ENCODE measurements at regions not wholly inside any gene's neighbourhood (a gene's known extent, or its start where the extent isn't known, plus 50 kb on each side); places are given as distances from the start of the nearest gene placed in this dataset.

DNA sequence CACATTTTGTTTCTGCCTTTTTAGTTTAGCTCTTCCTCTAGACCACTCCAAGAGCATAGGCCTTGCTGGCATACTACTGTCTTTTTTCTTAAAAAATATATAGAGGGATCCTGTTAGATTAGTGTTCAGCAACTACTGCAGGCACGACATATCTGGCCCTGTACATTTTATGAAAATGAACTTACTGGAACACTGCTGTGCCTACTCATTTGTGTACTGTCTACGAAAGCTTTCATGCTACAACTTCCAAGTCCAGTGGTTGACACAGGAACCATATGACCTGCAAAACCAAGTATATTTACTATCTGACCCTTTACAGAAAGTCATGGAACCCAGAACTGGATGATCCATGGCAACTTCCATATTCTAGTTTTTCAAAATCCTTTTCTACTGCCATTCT lies 66.6 kb upstream of the SPTLC3 start:
- Histone ChIP-seq H3K9ac (ENCODE audit: low read length) (no peak overlapping the region), H3K9me3 (ENCODE audit: low read length) (no peaks in the 10 kb centered on the region), H3K9me2 (ENCODE audit: low read depth, low read length) (no peaks in the 10 kb centered on the region), H3K79me2 (ENCODE audit: insufficient read depth, low read length) (no peaks in the 10 kb centered on the region), H3K4me1 (ENCODE audit: insufficient read depth, low read length, severe bottlenecking) (no peaks in the 10 kb centered on the region), H3K4me2 (ENCODE audit: low read length) (no peak overlapping the region), H4K20me1 (ENCODE audit: insufficient read depth, low read length) (no peaks in the 10 kb centered on the region), H2AFZ (ENCODE audit: low read length) (no peak overlapping the region), H3F3A (ENCODE audit: insufficient read depth, low read length) (no peaks in the 10 kb centered on the region), H3K27me3 (ENCODE audit: insufficient read depth, low read length) (no peaks in the 10 kb centered on the region), H3K4me3 (ENCODE audit: low read depth, low read length, poor library complexity, severe bottlenecking) (no peak overlapping the region), H3K27ac (ENCODE audit: low read depth, low read length, poor library complexity, severe bottlenecking) (no peak overlapping the region), H3K36me3 (ENCODE audit: insufficient read depth, low read length) (no peaks in the 10 kb centered on the region)
- TF ChIP-seq, protein P1, sequence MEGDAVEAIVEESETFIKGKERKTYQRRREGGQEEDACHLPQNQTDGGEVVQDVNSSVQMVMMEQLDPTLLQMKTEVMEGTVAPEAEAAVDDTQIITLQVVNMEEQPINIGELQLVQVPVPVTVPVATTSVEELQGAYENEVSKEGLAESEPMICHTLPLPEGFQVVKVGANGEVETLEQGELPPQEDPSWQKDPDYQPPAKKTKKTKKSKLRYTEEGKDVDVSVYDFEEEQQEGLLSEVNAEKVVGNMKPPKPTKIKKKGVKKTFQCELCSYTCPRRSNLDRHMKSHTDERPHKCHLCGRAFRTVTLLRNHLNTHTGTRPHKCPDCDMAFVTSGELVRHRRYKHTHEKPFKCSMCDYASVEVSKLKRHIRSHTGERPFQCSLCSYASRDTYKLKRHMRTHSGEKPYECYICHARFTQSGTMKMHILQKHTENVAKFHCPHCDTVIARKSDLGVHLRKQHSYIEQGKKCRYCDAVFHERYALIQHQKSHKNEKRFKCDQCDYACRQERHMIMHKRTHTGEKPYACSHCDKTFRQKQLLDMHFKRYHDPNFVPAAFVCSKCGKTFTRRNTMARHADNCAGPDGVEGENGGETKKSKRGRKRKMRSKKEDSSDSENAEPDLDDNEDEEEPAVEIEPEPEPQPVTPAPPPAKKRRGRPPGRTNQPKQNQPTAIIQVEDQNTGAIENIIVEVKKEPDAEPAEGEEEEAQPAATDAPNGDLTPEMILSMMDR (IDR thresholded peaks at IDR 0.05; ENCODE audit: low read length), result no peak
- TF ChIP-seq EZH2 (IDR thresholded peaks at IDR 0.05; ENCODE audit: borderline replicate concordance, low read length), result no peak

DNA sequence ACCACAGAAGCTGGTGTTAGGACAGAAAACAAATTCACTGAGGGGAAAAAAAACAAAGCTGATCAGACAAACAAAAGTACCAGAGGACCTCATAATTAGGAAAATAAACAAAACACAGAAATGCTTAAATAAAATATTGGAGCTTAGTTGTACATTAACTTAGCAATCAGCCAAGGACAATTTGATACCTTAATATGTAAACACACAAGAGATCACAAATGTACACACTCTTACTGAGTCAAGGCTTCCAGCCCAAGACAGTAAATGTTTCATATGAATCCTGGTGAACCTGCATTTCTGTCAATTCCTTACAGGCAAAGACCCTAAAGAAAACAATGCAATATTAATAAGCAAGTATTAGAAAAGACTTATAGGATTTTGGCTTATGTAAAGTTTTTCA lies 62.0 kb upstream of the SPTLC3 start:
- H3K9me2 ChIP-seq (ENCODE audit: low read depth, low read length), result no peaks in the 10 kb centered on the region
- H3K27me3 ChIP-seq (ENCODE audit: insufficient read depth, low read length), result no peaks in the 10 kb centered on the region
- TF ChIP-seq, protein P1 (IDR thresholded peaks at IDR 0.05; ENCODE audit: low read length), result no peak
- no peak for TF ChIP-seq EZH2 (IDR thresholded peaks at IDR 0.05; ENCODE audit: borderline replicate concordance, low read length)
- no peaks in the 10 kb centered on the region for H3F3A ChIP-seq (ENCODE audit: insufficient read depth, low read length)
- H4K20me1 ChIP-seq (ENCODE audit: insufficient read depth, low read length), result no peaks in the 10 kb centered on the region
- H3K4me1 ChIP-seq (ENCODE audit: insufficient read depth, low read length, severe bottlenecking), result no peaks in the 10 kb centered on the region
- no peaks in the 10 kb centered on the region for H3K9me3 ChIP-seq (ENCODE audit: low read length)
- H3K27ac ChIP-seq (ENCODE audit: low read depth, low read length, poor library complexity, severe bottlenecking), result no peak overlapping the region
- H3K9ac ChIP-seq (ENCODE audit: low read length), result no peak overlapping the region
- no peaks in the 10 kb centered on the region for H3K79me2 ChIP-seq (ENCODE audit: insufficient read depth, low read length)
- no peak overlapping the region for H3K4me2 ChIP-seq (ENCODE audit: low read length)
- H3K36me3 ChIP-seq (ENCODE audit: insufficient read depth, low read length), result no peaks in the 10 kb centered on the region
- no peak overlapping the region for H3K4me3 ChIP-seq (ENCODE audit: low read depth, low read length, poor library complexity, severe bottlenecking)
- H2AFZ ChIP-seq (ENCODE audit: low read length), result no peak overlapping the region

DNA sequence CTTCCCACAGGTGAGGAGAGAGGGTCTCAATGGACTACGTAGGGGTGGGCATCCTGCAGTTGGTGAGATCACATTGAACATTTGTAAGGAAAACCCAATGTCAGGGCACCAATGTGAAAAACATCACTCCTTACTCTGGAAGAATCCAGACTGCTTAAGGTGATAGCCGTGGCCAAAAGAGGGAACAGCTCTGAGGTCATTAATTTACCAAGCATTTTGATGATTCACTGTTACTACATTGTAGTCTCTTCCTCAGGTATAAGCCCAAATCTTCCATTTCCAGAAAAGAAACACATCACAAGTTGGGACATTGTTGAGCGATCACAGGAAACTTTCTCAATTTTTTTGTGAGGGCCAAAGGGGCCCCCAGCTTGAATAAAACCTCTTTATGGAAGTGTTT lies 61.1 kb upstream of the SPTLC3 start:
- no peak overlapping the region for H3K9ac ChIP-seq (ENCODE audit: low read length)
- no peaks in the 10 kb centered on the region for H4K20me1 ChIP-seq (ENCODE audit: insufficient read depth, low read length)
- H2AFZ ChIP-seq (ENCODE audit: low read length), result no peak overlapping the region
- H3K4me3 ChIP-seq (ENCODE audit: low read depth, low read length, poor library complexity, severe bottlenecking), result no peak overlapping the region
- H3K27ac ChIP-seq (ENCODE audit: low read depth, low read length, poor library complexity, severe bottlenecking), result no peak overlapping the region
- H3K4me1 ChIP-seq (ENCODE audit: insufficient read depth, low read length, severe bottlenecking), result no peaks in the 10 kb centered on the region
- H3K27me3 ChIP-seq (ENCODE audit: insufficient read depth, low read length), result no peaks in the 10 kb centered on the region
- H3K9me3 ChIP-seq (ENCODE audit: low read length), result no peaks in the 10 kb centered on the region
- H3K4me2 ChIP-seq (ENCODE audit: low read length), result no peak overlapping the region
- TF ChIP-seq EZH2 (IDR thresholded peaks at IDR 0.05; ENCODE audit: borderline replicate concordance, low read length), result no peak
- TF ChIP-seq, protein P1 (IDR thresholded peaks at IDR 0.05; ENCODE audit: low read length), result no peak
- no peaks in the 10 kb centered on the region for H3K36me3 ChIP-seq (ENCODE audit: insufficient read depth, low read length)
- no peaks in the 10 kb centered on the region for H3K9me2 ChIP-seq (ENCODE audit: low read depth, low read length)
- H3F3A ChIP-seq (ENCODE audit: insufficient read depth, low read length), result no peaks in the 10 kb centered on the region
- no peaks in the 10 kb centered on the region for H3K79me2 ChIP-seq (ENCODE audit: insufficient read depth, low read length)
